Fibroblast of the conjunctiva (primary cell): ENCODE measurements at regions not wholly inside any gene's neighbourhood (a gene's known extent, or its start where the extent isn't known, plus 50 kb on each side); places are given as distances from the start of the nearest gene placed in this dataset.
"Not testable (repeated sequence)": the region's sequence is repeated elsewhere in the genome, so short reads cannot be mapped to it uniquely, and the experiment has no call there.

Source experiments
- DNase-seq: peaks from one replicate; pipeline ENCODE4 v3.0.0-alpha.2; 2010; ENCODE audit warnings: low read depth

DNA sequence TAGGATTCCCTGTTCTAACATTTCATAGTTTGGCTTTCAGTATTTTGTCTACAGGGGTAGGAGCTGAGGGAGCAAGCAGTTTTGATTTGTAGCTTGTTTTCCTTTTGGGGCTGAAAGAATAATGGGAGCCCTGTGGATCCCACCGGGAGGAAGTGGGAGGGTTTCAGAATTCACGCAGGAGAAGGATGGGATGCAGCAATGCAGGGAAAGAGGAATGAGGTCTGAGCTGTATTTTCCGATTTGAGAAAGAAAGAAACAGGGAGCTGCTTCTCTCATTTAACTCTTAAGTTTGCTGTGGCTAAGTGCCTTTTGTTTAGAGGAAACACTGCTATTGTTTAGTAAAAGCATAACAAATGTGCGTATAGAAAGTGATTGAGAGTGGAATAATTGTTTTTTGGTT is 141.0 kb downstream of the ADCYAP1 start:
- DNase-seq: no peak

DNA sequence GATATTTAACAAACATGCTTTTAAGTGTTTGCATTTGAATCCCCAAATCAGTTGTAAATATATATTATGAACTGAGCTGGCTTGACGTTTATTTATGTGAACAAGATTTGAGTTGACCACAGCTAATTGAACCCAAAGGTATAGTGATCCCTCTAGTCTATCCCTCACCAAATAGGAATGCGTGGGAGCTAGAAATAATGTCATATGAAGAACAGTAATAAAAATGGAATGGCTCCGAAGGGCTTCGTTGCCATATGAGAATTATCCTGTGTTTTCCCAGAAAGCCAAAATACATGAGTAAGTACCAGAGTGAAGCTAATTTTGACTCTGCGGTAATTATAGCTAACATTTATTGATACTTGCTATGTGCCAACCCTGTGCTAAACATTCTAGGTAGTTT is 142.7 kb downstream of the ADCYAP1 start:
- no peak for DNase-seq

DNA sequence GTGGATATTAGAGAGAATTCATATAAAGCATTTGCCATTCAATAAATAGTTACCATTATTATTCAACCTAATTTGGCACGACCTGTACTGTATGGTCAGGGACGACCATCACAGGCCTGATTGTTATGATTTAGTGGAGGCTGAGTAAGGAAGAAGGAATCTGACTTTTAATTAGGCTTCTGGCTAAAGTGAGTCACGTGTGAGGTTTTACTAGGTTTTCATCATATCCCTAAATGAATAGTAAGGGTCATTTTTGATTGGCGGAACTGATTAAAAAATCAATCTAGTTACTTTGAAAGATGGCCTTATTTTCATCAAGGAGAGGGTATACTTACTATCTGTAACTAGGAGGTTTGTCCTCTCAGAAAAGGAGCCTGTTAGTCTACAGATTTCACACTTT is 143.4 kb downstream of the ADCYAP1 start:
- DNase-seq: no peak

DNA sequence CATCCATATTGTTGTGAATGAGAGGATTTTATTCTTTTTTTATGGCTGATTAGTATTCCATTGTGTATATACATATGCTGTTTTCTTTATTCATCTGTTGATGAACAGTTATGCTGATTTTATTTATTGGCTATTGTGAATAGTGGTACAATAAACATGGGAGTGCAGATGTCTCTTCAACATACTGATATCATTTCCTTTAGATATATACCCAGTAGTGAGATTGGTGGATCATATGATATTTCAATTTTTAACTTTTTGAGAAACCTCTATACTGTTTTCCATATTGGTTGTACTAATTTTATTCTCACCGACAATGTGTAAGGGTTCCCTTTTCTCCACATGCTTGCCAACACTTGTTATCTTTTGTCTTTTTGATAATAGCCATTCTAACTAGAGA is 144.5 kb downstream of the ADCYAP1 start:
- DNase-seq: no peak

DNA sequence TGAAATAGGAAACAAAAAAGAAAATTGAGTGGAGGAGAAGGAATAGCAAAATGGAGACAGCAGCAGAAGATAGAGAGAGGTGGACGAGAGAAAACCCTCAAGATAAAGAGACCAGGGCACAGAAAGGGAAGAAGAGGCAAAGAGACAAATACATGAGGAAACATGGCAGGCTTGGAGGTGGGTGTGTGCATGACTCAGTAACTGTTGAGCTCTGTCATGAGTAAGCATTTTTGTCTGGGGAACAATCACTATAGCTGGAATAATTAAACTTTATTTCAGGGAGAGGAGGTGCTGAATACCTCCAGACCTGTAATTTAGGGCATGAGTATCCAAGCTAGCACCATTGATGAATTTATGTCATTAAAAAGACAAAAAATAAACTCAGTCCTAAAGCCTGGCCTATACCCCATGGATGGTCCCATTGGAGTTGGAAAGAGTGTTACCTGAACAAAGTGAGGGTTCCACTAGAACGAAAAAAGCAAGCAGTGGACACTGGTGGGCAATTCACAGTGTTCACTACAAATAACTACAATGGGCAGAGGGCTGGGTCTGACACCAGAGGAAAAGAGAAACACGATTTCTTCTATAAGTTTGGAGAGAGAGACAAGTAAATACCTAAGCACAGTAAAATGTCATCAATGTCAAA is 145.5 kb downstream of the ADCYAP1 start:
- no peak for DNase-seq

DNA sequence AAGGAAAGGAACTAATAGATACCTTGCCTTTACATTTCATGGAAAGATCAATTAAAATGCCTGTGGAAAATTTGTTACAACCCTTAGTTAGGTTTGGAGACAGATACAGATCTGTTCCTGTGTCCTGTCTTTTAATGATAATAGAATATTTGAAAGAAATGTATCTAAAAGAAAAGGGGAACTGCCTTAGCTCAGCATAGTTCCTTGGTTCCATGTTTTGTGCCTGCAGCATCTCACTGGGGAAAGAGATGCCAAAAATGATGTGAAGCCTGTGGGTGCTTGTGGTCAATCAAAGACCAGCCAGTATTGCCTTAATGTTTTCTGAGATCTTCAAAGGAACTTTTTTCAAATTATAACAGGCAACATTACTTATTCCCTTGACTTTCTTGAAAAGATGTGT is 147.6 kb downstream of the ADCYAP1 start:
- no peak for DNase-seq

DNA sequence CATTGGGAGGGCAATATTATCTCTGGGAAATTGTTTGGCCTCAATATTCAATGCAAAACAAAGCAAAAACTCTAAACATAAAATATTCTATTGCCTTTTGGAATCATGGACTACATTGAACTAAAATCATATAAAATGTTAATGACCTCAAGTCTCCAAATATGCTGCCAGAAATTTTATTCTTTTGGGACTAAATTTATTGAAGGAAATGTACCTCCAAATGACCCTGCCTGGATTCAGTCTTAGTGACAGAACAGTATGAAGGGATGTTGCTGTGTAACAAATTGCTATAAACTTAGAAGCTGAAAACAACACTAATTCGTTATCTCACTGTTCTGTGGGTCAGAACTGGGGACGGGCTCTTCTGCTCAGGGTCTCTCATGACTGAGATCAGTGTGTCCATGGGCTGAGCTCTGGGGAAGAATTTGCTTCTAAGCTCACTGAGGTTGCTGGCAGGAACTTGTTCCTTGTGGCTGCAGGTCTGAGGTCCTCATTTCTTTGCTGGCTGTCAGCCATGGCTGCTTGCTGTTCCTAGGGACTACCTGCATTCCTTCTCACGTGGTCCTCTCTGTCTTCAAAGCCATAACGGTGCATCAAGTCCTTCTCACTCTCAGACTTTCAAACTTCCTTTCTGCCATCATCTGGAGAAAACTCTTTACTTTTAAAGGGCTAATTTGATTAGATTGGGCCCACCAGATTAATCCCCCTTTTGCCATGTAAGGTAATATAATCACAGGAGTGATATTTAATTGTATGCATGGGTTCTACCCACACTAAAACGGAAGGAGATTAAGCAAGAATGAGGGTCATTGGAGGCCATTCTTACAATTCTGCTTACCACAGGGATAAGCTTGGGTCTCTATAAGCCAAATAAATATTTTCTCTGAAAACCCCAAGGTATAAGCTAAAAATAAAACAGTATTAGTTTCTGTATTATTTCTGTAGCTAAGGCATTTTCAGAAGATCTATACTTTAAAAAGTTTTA is 149.0 kb downstream of the ADCYAP1 start:
- DNase-seq: no peak

DNA sequence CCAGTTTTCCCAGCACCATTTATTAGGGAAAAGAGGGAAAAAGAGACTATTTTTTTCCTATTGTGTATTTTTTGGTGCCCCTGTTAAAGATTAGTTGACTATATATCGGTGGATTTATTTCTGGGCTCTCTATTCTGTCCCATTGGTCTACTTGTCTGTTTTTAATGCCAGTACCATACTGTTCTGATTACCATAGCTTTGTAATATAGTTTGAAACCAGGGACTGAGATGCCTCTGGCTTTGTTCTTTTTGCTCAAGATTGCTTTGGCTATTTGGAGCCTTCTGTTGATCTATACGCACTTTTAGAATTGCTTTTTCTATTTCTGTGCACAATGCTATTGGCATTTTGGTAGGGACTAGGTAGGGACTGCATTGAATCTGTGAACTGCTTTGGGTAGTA is 151.7 kb downstream of the ADCYAP1 start:
- DNase-seq: no peak

DNA sequence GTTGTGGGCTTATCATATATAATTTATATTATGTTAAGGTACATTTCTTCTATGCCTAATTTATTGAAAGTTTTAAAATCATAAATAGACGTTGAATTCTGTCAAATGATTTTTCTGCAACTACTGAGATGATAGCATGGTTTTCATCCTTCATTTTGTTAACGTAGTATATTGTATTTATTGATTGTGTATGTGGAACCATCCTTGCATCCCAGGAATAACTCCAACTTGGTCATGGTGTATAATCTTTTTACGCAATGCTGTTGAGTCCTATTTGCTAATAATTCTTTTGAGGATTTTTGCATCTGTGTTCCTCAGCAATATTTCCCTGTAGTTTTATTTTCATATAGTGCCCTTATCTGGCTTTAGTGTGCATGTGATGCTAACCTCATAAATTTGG is 152.7 kb downstream of the ADCYAP1 start:
- DNase-seq: no peak

DNA sequence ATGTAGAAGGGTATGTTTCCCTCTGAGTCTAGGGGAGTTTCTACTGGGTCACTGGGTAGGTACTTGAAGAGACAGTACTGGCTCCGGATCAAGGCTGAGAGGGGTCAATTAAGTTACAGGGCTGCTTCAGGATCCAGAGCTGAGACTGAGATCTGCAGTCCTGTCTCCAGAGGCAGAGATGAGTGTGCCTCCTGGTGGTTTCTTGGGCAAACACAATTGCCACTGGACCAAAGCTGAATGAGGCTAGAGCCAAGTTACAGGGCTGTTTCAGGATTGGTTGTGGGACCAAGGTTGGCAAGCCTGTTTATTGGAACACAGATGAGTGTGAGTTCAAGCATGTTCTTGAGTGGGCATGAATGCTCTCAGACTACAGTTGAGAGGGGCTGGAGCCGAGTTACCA is 157.9 kb downstream of the ADCYAP1 start:
- DNase-seq: no peak

DNA sequence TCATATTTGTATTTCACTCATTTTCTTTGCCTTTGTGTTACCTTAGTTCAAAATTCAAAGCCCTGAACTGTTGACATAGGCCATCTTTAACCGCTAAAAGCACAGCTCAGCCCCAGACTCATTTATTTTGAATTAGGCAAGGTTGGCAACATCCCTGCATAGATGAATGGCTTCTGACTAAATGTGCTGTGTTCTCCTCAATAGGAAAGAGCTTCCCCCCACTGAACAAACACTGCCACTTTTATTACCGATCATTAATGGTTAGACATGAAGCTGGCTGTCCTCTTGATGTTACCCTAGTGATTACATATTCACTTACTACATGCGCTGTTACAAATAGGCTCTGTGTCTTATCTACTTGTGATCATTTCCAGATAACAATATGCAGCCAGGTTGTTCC is 170.7 kb downstream of the ADCYAP1 start:
- no peak for DNase-seq

DNA sequence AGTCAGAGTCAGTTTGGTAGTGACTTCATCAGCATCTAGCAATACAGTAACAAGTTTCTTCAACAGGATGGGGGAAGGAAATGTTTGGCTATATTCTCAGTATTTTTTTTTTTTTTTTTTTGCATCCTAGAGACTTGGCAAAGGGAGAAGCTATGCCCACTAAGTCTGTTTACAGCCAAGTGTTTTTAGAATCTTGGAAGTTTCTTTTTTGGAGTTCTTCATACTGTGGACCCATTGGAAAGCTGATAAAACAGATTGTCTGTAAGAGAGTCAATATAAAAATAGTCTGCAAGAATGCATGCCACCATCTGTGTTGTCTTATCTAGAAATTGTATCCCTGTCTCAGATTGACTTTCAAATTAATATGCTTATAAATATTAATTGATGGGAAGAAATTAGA is 171.2 kb downstream of the ADCYAP1 start:
- no peak for DNase-seq

DNA sequence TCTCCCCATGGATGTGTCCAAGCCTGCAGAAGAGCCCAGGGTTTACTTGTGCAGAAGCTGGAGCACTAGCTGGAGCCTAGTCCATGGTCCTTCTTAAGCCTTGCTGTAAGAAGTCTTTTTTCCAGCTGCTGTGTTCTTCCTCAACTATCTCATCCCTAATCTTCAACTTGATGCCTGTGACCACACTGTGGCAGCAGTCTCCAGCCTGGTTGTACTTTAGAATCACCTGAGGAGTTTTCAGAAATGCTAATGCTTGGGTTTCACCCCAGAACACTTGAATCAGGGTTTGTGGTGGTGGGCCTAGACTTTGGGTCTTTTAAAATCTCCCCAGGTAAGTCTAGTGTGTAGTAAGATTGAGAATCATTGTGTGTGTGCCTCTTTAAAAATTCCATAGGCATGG is 173.6 kb downstream of the ADCYAP1 start:
- DNase-seq: no peak

DNA sequence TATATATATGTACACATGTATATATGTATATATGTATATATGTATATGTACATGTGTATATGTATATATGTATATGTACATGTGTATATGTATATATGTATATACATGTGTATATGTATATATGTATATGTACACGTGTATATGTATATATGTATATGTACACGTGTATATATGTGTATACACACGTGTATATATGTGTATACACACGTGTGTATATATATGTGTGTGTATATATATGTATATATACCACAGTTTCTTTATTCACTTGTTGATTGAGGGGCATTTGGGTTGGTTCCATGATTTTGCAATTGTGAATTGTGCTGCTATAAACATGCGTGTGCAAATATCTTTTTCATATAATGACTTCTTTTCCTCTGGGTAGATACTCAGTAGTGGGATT is 179.0 kb downstream of the ADCYAP1 start:
- DNase-seq: not testable (repeated sequence)

DNA sequence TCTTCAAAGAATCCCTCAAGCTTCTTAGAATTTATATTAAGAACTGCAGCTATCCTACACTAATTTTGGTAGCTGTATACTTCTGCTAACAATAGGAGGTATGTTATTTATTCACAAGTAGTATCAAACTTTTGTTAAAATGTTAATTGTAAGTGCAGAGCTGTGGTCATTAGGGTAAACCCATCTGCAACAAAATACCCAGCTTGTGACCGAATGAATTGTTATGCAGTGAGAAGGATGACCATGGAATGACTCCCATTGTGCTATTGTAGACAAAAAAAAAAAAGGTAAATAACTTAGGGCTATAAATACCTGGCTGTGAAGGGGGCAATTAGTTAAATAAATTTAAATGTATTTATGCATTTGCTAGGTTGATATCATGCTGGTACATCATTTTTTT is 186.1 kb downstream of the ADCYAP1 start:
- DNase-seq: no peak

DNA sequence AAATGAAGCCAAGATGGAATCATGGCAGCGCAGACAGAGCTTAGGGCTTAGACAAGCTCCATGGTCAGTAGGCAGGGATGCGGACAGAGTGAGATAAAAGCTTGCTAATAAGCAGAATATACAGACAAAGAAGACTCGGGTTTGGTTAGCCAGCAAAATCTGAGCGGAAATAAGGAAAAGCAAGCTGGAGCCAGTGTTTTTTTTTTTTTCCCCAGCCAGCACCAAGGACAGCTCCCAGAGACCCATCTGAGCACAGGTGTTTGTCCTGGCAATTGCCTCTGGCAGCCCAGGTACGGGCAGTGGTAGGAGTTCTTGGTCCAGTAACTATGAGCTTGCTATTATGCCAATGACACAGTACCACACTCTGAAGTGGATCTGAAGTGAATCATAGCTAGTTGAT is 187.6 kb downstream of the ADCYAP1 start:
- DNase-seq: no peak

DNA sequence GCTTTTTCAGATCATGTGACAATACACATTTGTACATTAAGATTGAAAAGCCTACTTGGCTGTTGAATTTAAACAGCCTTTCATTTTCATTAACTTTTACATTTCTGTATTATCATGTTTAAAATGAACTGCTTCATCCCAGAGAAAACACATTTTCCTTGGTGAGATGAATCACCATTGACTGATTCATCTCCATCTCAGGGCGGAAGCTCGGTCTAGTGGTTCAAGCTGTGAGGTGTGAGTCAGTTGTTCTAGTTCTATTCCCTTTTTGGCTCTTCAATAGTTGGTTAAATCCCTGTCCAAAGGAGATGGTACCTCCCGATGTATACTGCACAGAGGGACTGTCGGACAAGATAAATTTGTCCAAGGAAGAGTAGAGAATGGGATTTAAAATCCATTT is 189.7 kb downstream of the ADCYAP1 start:
- DNase-seq: no peak

DNA sequence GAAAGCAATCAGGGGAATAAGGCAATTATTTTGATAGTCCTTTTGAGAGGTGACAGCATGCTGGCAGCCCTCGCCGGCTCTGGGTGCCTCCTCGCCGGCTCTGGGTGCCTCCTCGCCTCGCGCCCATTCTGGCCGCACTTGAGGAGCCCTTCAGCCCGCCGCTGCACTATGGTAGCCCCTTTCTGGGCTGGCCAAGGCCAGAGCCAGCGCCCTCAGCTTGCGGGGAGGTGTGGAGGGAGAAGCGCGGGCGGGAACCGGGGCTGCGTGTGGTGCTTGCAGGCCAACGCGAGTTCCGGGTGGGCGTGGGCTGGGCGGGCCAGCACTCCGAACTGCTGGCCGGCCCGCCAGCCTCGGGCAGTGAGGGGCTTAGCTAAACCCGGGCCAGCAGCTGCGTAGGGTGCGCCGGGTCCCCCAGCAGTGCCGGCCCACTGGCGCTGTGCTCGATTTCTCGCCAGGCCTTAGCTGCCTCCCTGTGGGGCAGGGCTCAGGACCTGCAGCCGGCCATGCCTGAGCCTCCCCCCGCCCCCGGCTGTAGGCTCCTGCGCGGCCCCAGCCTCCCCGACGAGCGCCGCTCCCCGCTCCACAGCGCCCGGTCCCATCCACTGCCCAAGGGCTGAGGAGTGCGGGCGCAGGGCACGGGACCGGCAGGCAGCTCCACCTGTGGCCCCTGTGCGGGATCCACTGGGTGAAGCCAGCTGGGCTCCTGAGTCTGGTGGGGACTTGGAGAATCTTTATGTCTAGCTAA is 193.5 kb downstream of the ADCYAP1 start:
- DNase-seq: not testable (repeated sequence)

DNA sequence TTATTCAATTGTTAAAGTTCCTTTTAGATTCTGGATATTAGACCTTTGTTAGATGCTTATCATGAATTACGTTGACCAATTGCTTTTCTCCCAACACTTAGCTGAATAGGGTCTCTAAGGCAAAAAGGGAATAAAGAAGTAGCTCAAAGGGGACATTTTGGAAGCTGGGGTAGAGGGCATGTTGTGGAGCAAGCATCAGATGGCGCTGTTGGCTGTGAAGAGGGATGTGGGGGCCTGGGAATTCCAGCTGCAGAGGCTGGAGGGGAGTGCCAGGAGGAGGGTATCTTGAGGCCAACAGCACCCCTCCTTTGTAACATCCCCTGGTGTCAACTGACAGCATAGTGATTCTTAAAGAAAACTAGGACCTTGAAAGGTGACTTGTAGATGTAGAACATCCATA is 198.2 kb downstream of the ADCYAP1 start:
- DNase-seq: no peak

DNA sequence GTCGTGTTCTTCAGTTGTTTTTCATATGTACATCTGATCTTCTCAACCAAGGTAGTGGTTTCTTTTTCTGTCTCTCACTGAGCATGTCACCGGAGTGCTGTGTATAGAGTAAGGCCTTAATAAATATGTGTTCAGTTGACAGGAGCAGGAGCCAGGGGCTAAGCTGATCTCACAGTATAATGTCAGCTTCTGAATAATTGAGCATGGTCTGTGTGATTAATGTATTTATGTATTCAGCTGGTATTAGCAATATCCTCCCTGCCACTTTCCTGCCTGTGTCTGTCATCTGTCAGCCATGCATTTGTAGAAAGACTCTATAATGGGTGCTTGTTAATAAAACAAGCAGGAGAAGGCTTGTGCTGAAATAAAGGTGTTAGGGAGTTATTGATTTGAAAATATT is 198.9 kb downstream of the ADCYAP1 start:
- no peak for DNase-seq

DNA sequence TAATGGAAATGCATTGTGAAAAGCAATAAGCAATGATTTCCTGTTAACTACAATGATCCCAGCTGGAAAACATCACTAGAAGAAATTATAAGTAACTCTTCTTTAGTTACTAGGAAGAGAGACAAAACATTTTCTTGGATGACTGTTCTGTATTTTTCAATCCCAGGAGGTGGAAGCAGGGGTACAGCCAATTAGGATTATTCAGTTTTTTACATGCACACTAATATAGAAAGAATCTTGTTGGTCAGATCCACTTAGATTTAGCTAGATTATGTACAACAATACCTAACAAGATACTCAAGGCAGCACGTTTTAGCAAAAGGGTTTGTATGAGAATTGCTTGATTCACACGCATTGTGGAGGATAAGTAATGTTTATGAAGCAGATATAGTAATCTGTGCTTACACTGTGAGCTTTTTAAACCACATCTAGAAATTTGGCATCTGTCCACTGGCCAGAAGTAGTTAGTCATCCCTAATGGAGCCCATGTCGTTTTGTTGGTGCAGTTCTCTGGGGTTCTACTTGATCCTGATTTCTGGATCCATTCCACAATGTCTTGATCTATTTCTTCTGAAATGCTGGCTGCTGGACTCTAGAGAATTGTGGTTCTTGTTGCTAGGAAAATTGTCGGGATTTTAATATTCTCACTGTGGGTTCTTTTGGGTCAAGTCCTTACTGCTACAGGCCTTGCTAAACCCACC is 199.7 kb downstream of the ADCYAP1 start:
- DNase-seq: no peak

DNA sequence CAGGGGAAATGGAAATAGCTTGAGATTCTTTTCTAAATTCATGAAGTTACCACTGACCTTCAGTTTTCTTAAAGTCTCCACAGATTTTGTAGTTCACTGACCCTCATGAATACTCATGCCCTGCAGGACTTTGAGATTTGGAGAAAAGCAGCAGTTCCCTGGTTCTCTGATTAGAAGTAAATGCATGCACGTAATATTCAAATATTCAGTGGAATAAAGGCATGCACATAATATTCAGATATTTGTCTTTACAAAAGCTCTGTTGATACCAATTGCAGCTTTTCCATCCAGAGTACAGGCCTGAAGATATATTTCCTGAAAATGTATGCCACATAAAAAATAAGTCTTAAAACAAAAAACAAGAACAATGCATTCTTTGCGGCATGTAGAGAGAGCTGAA is 219.8 kb downstream of the ADCYAP1 start:
- DNase-seq: no peak
